H1 (cell line): ENCODE measurements at regions not wholly inside any gene's neighbourhood (a gene's known extent, or its start where the extent isn't known, plus 50 kb on each side); places are given as distances from the start of the nearest gene placed in this dataset.

Experiments
- BRCA1 ChIP-seq: IDR thresholded peaks from 2 replicates; pipeline ENCODE4 v1.6.1; 2012; ENCODE audit warnings: low read depth, low read length, improper control_type of control experiment
- CREB1 ChIP-seq: IDR thresholded peaks from 2 replicates; pipeline ENCODE4 v1.6.1; 2012; ENCODE audit warnings: inconsistent platforms
- CTCF ChIP-seq, 3 experiments: IDR thresholded peaks; 1 replicate in 2 of 3; 2 replicates in 1 of 3; pipeline versions ENCODE4 v1.5.1 to v1.6.1; 2011; ENCODE audit warnings: low read length in 3 of 3, mild to moderate bottlenecking in 3 of 3, inconsistent platforms in 2 of 3, low read depth in 1 of 3, moderate library complexity in 1 of 3; ENCODE audit not compliant: insufficient read depth in 1 of 3; ENCODE audit errors: control extremely low read depth in 1 of 3
- FOSL1 ChIP-seq: IDR thresholded peaks from 2 replicates; pipeline ENCODE4 v1.6.1; 2011; ENCODE audit warnings: mild to moderate bottlenecking, low read depth, low read length, moderate library complexity; ENCODE audit not compliant: insufficient read depth
- HDAC2 ChIP-seq, 2 experiments: fragments of 300-600 bp in 1 of 2; sonication (generic) in 1 of 2; IDR thresholded peaks; 2 replicates each; pipeline ENCODE4 v1.6.1; 2011 to 2012; ENCODE audit warnings: low read depth in 2 of 2, low read length in 2 of 2, mild to moderate bottlenecking in 2 of 2, moderate library complexity in 2 of 2, borderline replicate concordance in 1 of 2, inconsistent platforms in 1 of 2
- JUND ChIP-seq: IDR thresholded peaks from 2 replicates; pipeline ENCODE4 v1.6.1; 2011; ENCODE audit warnings: mild to moderate bottlenecking, improper control_type of control experiment, low read length
- KDM1A ChIP-seq: fragments of 200-600, 300-600 bp; sonication (generic); IDR thresholded peaks from 2 replicates; pipeline ENCODE4 v1.7.1; 2016; ENCODE audit warnings: mild to moderate bottlenecking, low read length, borderline replicate concordance
- POLR2A ChIP-seq, 2 experiments: IDR thresholded peaks; 1 replicate in 1 of 2; 2 replicates in 1 of 2; pipeline ENCODE4 v1.6.1; 2011; ENCODE audit warnings: low read depth in 2 of 2, low read length in 2 of 2, mild to moderate bottlenecking in 2 of 2; ENCODE audit errors: control extremely low read depth in 1 of 2
- POLR2AphosphoS5 ChIP-seq: IDR thresholded peaks from 2 replicates; pipeline ENCODE4 v1.6.1; 2011; ENCODE audit warnings: low read depth, low read length
- RBBP5 ChIP-seq: IDR thresholded peaks from 2 replicates; pipeline ENCODE4 v1.7.1; 2012; ENCODE audit warnings: low read depth, mild to moderate bottlenecking, inconsistent platforms, low read length, moderate library complexity, borderline replicate concordance
- TCF12 ChIP-seq: IDR thresholded peaks from 2 replicates; pipeline ENCODE4 v1.6.1; 2011; ENCODE audit warnings: low read depth, mild to moderate bottlenecking, low read length
- TEAD4 ChIP-seq: IDR thresholded peaks from 2 replicates; pipeline ENCODE4 v1.6.1; 2012; ENCODE audit warnings: low read depth, low read length, inconsistent platforms, mixed read lengths
- ZNF274 ChIP-seq: IDR thresholded peaks from 2 replicates; pipeline ENCODE4 v1.7.0; 2012; ENCODE audit warnings: low read length, borderline replicate concordance; ENCODE audit errors: extremely low read depth

GRCh38 chr14:71317385-71318096, 410.3 kb downstream of the PCNX1 start:
- no peak for TF ChIP-seq TEAD4
- TF ChIP-seq POLR2AphosphoS5: no peak
- TF ChIP-seq ZNF274: no peak
- TF ChIP-seq HDAC2 (IDR thresholded peaks at IDR 0.05; ENCODE audit: borderline replicate concordance in 1 of 2, low read depth in 2 of 2, low read length in 2 of 2): no peak
- TF ChIP-seq CTCF (IDR thresholded peaks at IDR 0.05; ENCODE audit: control extremely low read depth in 1 of 3, insufficient read depth in 1 of 3, low read depth in 1 of 3, low read length in 3 of 3): no peak
- no peak for TF ChIP-seq JUND
- TF ChIP-seq FOSL1: no peak
- TF ChIP-seq KDM1A: no peak
- TF ChIP-seq TCF12: no peak
- no peak for TF ChIP-seq RBBP5
- TF ChIP-seq BRCA1: no peak
- TF ChIP-seq POLR2A (IDR thresholded peaks at IDR 0.05; ENCODE audit: control extremely low read depth in 1 of 2, low read depth in 2 of 2, low read length in 2 of 2): no peak
- TF ChIP-seq CREB1: no peak
